PFSK-1 (cell line): ENCODE measurements at regions not wholly inside any gene's neighbourhood (a gene's known extent, or its start where the extent isn't known, plus 50 kb on each side); places are given as distances from the start of the nearest gene placed in this dataset.

ENCODE experiments used
- POLR2AphosphoS5 ChIP-seq: IDR thresholded peaks from 2 replicates; pipeline ENCODE4 v1.6.1; 2012; ENCODE audit warnings: low read depth, mild to moderate bottlenecking, control low read depth, low read length, moderate library complexity
- REST ChIP-seq, 2 experiments: IDR thresholded peaks; 2 replicates each; pipeline versions ENCODE4 v1.6.1 to v1.8.0; 2011 to 2012; ENCODE audit warnings: low read depth in 2 of 2, low read length in 2 of 2, control low read depth in 1 of 2, inconsistent platforms in 1 of 2, mild to moderate bottlenecking in 1 of 2, moderate library complexity in 1 of 2; ENCODE audit not compliant: insufficient read depth in 1 of 2
- SIN3A ChIP-seq: IDR thresholded peaks from 2 replicates; pipeline ENCODE4 v1.6.1; 2012; ENCODE audit warnings: mild to moderate bottlenecking, low read length, moderate library complexity, borderline replicate concordance; ENCODE audit not compliant: insufficient read depth
- TAF1 ChIP-seq: IDR thresholded peaks from 2 replicates; pipeline ENCODE4 v1.6.1; 2012; ENCODE audit warnings: low read length, control low read depth, borderline replicate concordance; ENCODE audit not compliant: insufficient read depth

- TF ChIP-seq POLR2AphosphoS5 (no peak), TAF1 (no peak), REST (IDR thresholded peaks at IDR 0.05; ENCODE audit: insufficient read depth in 1 of 2, low read depth in 2 of 2, low read length in 2 of 2) (no peak), SIN3A (no peak)
Measured at GRCh38 chr11:33615751-33616150, 84.9 kb downstream of the C11orf91 start.
